ENCODE measurements at regions not wholly inside any gene's neighbourhood (a gene's known extent, or its start where the extent isn't known, plus 50 kb on each side); places are given as distances from the start of the nearest gene placed in this dataset.

DNA sequence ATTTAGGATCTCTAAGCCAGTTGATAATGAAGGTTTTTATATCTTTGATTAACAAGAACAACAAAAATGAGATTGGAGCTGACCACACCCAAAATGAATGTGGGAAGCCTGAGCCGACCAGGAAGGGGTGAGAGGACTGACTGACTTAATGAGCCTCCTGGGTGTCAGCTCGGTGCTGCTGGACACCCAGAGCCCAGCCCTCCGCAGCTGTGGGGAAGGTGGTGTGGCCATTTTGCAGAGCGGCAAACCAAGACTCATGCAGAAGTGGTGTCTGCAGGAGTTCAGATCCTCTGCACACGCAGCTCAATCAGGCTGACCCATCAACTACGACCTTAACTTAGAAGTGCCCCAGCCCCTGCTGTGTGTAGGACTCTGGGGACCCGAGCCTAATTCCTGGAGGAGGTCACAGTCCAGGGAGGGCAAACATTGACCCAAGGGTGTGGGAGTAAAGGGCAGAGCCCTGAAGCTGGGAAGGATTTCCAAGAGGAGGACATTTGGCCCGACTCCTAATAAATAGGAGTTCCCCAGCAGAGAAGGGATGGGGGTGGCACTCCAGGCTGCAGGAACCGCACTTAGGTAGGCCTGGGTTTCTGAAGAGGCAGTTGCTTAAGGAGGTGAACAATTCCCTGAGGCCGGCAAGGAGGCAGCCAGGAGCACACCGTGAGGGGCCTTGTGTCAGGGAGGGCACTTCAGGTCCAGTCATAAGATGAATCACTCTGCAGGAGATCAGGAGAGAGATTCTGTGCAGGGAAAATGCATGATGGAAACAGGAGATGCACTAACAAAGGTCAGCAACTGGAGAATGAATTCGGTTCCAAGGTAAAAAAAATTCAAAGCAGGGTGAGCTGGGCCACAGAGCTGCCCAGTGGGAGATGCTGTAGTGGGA is 197.1 kb upstream of the TPM1 start:
- TF ChIP-seq, protein P1, sequence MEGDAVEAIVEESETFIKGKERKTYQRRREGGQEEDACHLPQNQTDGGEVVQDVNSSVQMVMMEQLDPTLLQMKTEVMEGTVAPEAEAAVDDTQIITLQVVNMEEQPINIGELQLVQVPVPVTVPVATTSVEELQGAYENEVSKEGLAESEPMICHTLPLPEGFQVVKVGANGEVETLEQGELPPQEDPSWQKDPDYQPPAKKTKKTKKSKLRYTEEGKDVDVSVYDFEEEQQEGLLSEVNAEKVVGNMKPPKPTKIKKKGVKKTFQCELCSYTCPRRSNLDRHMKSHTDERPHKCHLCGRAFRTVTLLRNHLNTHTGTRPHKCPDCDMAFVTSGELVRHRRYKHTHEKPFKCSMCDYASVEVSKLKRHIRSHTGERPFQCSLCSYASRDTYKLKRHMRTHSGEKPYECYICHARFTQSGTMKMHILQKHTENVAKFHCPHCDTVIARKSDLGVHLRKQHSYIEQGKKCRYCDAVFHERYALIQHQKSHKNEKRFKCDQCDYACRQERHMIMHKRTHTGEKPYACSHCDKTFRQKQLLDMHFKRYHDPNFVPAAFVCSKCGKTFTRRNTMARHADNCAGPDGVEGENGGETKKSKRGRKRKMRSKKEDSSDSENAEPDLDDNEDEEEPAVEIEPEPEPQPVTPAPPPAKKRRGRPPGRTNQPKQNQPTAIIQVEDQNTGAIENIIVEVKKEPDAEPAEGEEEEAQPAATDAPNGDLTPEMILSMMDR (IDR thresholded peaks at IDR 0.05 in 8 of 11, conservative IDR thresholded peaks at IDR 0.05 in 3 of 11), result no peak
- no peak for TF ChIP-seq POLR2AphosphoS5 (IDR thresholded peaks at IDR 0.05)
- no peak for TF ChIP-seq POLR2A (IDR thresholded peaks at IDR 0.05)
- H3K9me3 ChIP-seq, result no peaks in the 10 kb centered on the region
- H3K36me3 ChIP-seq, result peaks cover 0 to 13% (median 0%) of the 10 kb centered on the region in 6 donors
- H3K27me3 ChIP-seq (replicated peaks in 1 of 7), result peaks cover 0 to 14% (median 0%) of the 10 kb centered on the region in 7 donors
- DNase-seq, result no peak
- intact Hi-C loops (cut with DNase I; ENCODE audit: low total_unique reads), result no loop called here
- H3K27ac ChIP-seq, result no peak overlapping the region
- no peak overlapping the region for H3K4me3 ChIP-seq
- 68 to 80% (median 76%) methylated on average over 10 to 12 of the region's 12 CpGs for WGBS, 5 donors
- H3K4me1 ChIP-seq, result peaks cover 0 to 25% (median 11%) of the 10 kb centered on the region in 6 donors

DNA sequence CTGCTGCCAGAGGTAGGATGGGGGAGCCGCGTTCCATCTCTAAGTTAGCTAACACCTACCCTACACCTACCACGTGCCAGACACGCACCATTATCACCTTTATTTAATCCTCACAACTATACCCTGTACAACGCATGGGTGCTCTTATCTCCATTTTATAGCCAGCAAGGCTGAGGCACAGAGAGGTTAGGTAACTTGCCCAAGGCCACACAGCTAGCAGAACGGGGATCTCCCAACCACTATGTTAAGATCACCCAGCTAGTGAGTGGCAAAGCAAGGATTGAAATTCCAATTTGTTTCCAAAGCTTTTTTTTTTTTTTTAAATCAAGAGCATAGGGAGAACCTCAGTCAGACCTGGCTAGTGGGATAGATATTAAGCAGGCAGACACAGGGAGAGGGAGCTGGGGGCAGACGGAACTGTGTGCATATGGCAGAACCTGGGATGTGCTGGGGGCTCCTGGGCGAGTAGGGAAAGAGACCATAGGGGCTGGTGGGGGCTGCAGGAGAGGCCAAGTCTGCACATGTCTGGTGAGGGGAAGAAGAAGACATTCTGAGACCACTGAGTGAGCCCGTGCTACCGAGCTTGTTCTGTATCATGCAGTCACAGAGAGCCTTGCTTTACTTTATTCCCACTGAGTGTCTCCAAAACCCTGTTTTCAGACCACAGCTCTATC is 196.3 kb upstream of the TPM1 start:
- Histone ChIP-seq H3K27ac (no peak overlapping the region), H3K4me3 (no peak overlapping the region), H3K4me1 (peaks cover 0 to 25% (median 11%) of the 10 kb centered on the region in 6 donors), H3K9me3 (no peaks in the 10 kb centered on the region), H3K36me3 (peaks cover 0 to 5% (median 0%) of the 10 kb centered on the region in 6 donors), H3K27me3 (replicated peaks in 1 of 7) (peaks cover 0 to 18% (median 0%) of the 10 kb centered on the region in 7 donors)
- no peak for DNase-seq
- TF ChIP-seq POLR2A (IDR thresholded peaks at IDR 0.05) (no peak), POLR2AphosphoS5 (IDR thresholded peaks at IDR 0.05) (no peak)
- TF ChIP-seq, protein P1 (IDR thresholded peaks at IDR 0.05 in 8 of 11, conservative IDR thresholded peaks at IDR 0.05 in 3 of 11), result no peak
- intact Hi-C loops (cut with DNase I; ENCODE audit: low total_unique reads), result no loop called here
- WGBS, 5 donors, result 83 to 96% (median 91%) methylated on average over 10 of the region's 10 CpGs

DNA sequence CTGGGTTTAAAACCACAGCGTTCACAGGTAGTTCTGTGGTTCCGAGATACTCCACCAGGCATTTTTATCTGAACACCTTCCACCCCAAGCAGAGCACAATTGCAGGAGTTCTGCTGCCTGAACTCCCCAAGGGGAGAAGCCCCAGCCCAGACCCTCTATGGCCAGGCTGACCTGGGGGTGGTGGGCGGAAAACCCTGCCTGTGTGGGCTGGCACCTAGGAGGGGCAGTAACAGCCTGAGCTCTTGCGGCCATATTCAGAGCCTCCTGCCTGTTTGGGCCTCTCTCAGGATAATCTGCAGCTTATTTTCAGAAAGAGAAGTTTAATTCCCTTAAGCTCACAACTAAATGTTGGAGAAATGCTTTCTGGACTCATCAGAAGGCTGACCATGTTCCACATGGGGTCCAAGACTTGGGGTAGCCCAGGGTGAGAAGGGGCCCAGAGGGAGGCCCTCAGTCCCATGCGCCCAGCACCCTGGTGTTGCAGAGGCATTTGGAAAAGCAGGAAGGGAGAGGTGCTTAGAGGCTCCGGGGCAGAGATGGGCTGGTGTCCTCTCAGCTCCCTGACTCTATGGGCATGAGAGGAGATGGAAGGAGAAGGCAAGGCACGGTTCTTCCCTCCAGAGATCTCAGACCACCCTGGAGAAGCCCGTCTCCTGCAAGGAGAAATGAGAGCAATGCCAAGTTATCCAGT is 195.6 kb upstream of the TPM1 start:
- TF ChIP-seq POLR2AphosphoS5 (IDR thresholded peaks at IDR 0.05) (no peak), POLR2A (IDR thresholded peaks at IDR 0.05) (no peak)
- TF ChIP-seq, protein P1 (IDR thresholded peaks at IDR 0.05 in 8 of 11, conservative IDR thresholded peaks at IDR 0.05 in 3 of 11), result no peak
- no peaks in the 10 kb centered on the region for H3K9me3 ChIP-seq
- H3K36me3 ChIP-seq, result no peaks in the 10 kb centered on the region
- H3K27me3 ChIP-seq (replicated peaks in 1 of 7), result peaks cover 0 to 18% (median 0%) of the 10 kb centered on the region in 7 donors
- 84 to 93% (median 89%) methylated on average over 8 of the region's 8 CpGs for WGBS, 5 donors
- no peak overlapping the region for H3K4me3 ChIP-seq
- H3K27ac ChIP-seq, result no peak overlapping the region
- H3K4me1 ChIP-seq, result peaks cover 0 to 25% (median 11%) of the 10 kb centered on the region in 6 donors
- intact Hi-C loops (cut with DNase I; ENCODE audit: low total_unique reads), result no loop called here
- DNase-seq, result no peak
